ENCODE measurements at regions not wholly inside any gene's neighbourhood (a gene's known extent, or its start where the extent isn't known, plus 50 kb on each side); places are given as distances from the start of the nearest gene placed in this dataset.

GRCh38 chr19:30112666-30113065 is 170.6 kb downstream of the URI1 start:
- TF ChIP-seq GATA2 (IDR thresholded peaks at IDR 0.05; ENCODE audit: low read depth, low read length) (no peak), GATA3 (IDR thresholded peaks at IDR 0.05; ENCODE audit: low read depth, low read length) (no peak)

All from SH-SY5Y (cell line).